ENCODE measurements at regions not wholly inside any gene's neighbourhood (a gene's known extent, or its start where the extent isn't known, plus 50 kb on each side); places are given as distances from the start of the nearest gene placed in this dataset.

DNA sequence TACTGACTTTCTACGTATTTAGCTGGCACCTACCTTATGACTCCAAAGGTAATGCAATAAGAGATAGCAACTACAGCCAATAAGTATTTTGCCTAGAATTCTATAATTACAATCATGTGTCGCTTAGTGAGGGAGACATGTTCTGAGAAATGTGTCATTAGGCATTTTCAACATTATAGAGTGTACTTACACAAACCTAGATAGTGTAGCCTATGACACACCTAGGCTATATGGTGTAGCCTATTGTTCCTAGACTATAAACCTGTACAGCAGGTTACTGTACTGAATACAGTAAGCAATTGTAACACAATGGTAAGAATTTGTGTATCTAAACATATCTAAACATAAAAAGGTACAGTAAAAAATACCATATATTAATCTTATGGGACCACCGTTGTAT is 363.4 kb upstream of the DPH6 start:
- intact Hi-C loops (cut with DNase I) = no loop called here
- TF ChIP-seq EP300 (IDR thresholded peaks at IDR 0.05) (no peak), POLR2A (IDR thresholded peaks at IDR 0.05; ENCODE audit: low read depth) (no peak), POLR2AphosphoS5 (IDR thresholded peaks at IDR 0.05) (no peak)
- TF ChIP-seq, protein P1, sequence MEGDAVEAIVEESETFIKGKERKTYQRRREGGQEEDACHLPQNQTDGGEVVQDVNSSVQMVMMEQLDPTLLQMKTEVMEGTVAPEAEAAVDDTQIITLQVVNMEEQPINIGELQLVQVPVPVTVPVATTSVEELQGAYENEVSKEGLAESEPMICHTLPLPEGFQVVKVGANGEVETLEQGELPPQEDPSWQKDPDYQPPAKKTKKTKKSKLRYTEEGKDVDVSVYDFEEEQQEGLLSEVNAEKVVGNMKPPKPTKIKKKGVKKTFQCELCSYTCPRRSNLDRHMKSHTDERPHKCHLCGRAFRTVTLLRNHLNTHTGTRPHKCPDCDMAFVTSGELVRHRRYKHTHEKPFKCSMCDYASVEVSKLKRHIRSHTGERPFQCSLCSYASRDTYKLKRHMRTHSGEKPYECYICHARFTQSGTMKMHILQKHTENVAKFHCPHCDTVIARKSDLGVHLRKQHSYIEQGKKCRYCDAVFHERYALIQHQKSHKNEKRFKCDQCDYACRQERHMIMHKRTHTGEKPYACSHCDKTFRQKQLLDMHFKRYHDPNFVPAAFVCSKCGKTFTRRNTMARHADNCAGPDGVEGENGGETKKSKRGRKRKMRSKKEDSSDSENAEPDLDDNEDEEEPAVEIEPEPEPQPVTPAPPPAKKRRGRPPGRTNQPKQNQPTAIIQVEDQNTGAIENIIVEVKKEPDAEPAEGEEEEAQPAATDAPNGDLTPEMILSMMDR (IDR thresholded peaks at IDR 0.05) = no peak
- H3K36me3 ChIP-seq = no peaks in the 10 kb centered on the region
- H3K4me3 ChIP-seq = no peak overlapping the region
- no peak for DNase-seq (ENCODE audit: extremely low spot score)
- H3K27me3 ChIP-seq = no peaks in the 10 kb centered on the region
- H3K27ac ChIP-seq (replicated peaks in 1 of 4) = no peak overlapping the region
- peaks cover 0 to 4% (median 0%) of the 10 kb centered on the region in 4 donors for H3K9me3 ChIP-seq
- 93% methylated on average over 3 of the region's 3 CpGs for whole genome bisulfite sequencing
- H3K4me1 ChIP-seq = peaks cover 0 to 16% (median 3%) of the 10 kb centered on the region in 4 donors

GRCh38 chr15:35910227-35910626 is 364.3 kb upstream of the DPH6 start:
- no peaks in the 10 kb centered on the region for H3K36me3 ChIP-seq
- DNase-seq (ENCODE audit: extremely low spot score) = no peak
- no peak overlapping the region for H3K27ac ChIP-seq (replicated peaks in 1 of 4)
- intact Hi-C loops (cut with DNase I) = no loop called here
- WGBS = 94% methylated on average over 2 of the region's 2 CpGs
- peaks cover 0 to 16% (median 3%) of the 10 kb centered on the region in 4 donors for H3K4me1 ChIP-seq
- no peaks in the 10 kb centered on the region for H3K27me3 ChIP-seq
- TF ChIP-seq POLR2A (IDR thresholded peaks at IDR 0.05; ENCODE audit: low read depth) (no peak), EP300 (IDR thresholded peaks at IDR 0.05) (no peak), POLR2AphosphoS5 (IDR thresholded peaks at IDR 0.05) (no peak)
- TF ChIP-seq, protein P1 (IDR thresholded peaks at IDR 0.05) = no peak
- H3K4me3 ChIP-seq = no peak overlapping the region
- H3K9me3 ChIP-seq = peaks cover 0 to 7% (median 0%) of the 10 kb centered on the region in 4 donors

GRCh38 chr15:35911052-35911777 is 365.2 kb upstream of the DPH6 start:
- Histone ChIP-seq H3K4me3 (no peak overlapping the region), H3K27me3 (no peaks in the 10 kb centered on the region), H3K27ac (replicated peaks in 1 of 4) (no peak overlapping the region), H3K9me3 (peaks cover 0 to 7% (median 0%) of the 10 kb centered on the region in 4 donors), H3K36me3 (no peaks in the 10 kb centered on the region), H3K4me1 (peaks cover 0 to 16% (median 3%) of the 10 kb centered on the region in 4 donors)
- 79% methylated on average over 2 of the region's 2 CpGs for WGBS
- intact Hi-C loops (cut with DNase I) = no loop called here
- DNase-seq (ENCODE audit: extremely low spot score) = no peak
- TF ChIP-seq EP300 (IDR thresholded peaks at IDR 0.05) = no peak
- TF ChIP-seq, protein P1 (IDR thresholded peaks at IDR 0.05) = no peak
- no peak for TF ChIP-seq POLR2A (IDR thresholded peaks at IDR 0.05; ENCODE audit: low read depth)
- no peak for TF ChIP-seq POLR2AphosphoS5 (IDR thresholded peaks at IDR 0.05)

DNA sequence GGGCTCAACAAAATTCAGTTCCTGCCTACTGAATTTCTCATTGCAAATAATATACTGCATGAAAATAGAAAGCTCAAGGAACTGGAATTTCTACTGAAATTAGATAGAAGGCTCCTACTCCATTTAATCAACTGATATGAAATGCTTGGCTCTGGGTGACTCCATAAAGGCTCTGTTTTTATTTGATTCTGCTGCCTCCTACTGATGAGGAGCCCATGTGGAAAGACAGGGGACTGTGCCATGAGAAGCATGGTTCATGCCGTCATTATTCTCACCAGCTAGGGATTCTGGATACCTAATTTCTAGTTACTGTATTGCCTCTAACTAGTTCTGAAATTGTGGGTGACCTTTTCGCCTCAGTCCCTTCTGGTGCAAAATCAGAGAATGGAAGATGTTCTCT is 366.2 kb upstream of the DPH6 start:
- no peak for DNase-seq (ENCODE audit: extremely low spot score)
- H3K27ac ChIP-seq (replicated peaks in 1 of 4) = no peak overlapping the region
- H3K36me3 ChIP-seq = no peaks in the 10 kb centered on the region
- H3K27me3 ChIP-seq = no peaks in the 10 kb centered on the region
- peaks cover 0 to 14% (median 3%) of the 10 kb centered on the region in 4 donors for H3K4me1 ChIP-seq
- peaks cover 0 to 7% (median 0%) of the 10 kb centered on the region in 4 donors for H3K9me3 ChIP-seq
- intact Hi-C loops (cut with DNase I) = no loop called here
- no peak for TF ChIP-seq EP300 (IDR thresholded peaks at IDR 0.05)
- TF ChIP-seq, protein P1 (IDR thresholded peaks at IDR 0.05) = peak in 1 of 3 experiments; percentile 32
- 75% methylated on average over 2 of the region's 2 CpGs for WGBS
- H3K4me3 ChIP-seq = no peak overlapping the region

DNA sequence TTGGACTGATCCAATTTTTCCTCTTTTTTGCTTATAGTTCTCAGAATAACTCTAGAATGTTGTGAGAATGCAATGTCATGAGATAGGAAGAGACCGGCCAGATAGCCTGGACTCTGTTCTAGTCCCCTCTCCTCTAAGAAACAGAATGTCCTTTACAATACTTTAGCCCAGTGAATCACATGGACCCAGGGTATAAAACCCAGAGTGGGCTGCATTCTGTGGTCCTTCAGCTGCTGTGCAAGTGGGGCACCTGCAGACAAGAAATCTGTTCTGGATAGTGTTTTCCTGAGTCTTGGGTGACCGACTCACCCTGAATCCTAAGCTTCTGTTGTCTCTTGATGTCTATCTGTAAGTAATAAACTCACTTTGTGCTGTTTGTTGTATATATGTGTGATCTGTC is 368.6 kb upstream of the DPH6 start:
- H3K27me3 ChIP-seq = no peaks in the 10 kb centered on the region
- H3K4me1 ChIP-seq = peaks cover 0 to 12% (median 3%) of the 10 kb centered on the region in 4 donors
- DNase-seq (ENCODE audit: extremely low spot score) = no peak
- H3K4me3 ChIP-seq = no peak overlapping the region
- intact Hi-C loops (cut with DNase I) = no loop called here
- H3K27ac ChIP-seq (replicated peaks in 1 of 4) = no peak overlapping the region
- 96% methylated on average over 2 of the region's 2 CpGs for WGBS
- TF ChIP-seq POLR2A (IDR thresholded peaks at IDR 0.05; ENCODE audit: low read depth) (no peak), EP300 (IDR thresholded peaks at IDR 0.05) (no peak), POLR2AphosphoS5 (IDR thresholded peaks at IDR 0.05) (no peak)
- TF ChIP-seq, protein P1 (IDR thresholded peaks at IDR 0.05) = no peak
- peaks cover 0 to 7% (median 0%) of the 10 kb centered on the region in 4 donors for H3K9me3 ChIP-seq
- no peaks in the 10 kb centered on the region for H3K36me3 ChIP-seq

All from esophagus muscularis mucosa (tissue), 4 donors.